GM12872 (cell line): ENCODE measurements at regions not wholly inside any gene's neighbourhood (a gene's known extent, or its start where the extent isn't known, plus 50 kb on each side); places are given as distances from the start of the nearest gene placed in this dataset.

Source experiments
- CTCF ChIP-seq: IDR thresholded peaks from 3 replicates; pipeline ENCODE4 v1.5.1; 2011; ENCODE audit warnings: low read depth, mild to moderate bottlenecking, low read length, moderate library complexity; ENCODE audit not compliant: insufficient read depth

GRCh38 chr2:9778012-9778411 is 65.3 kb upstream of the TAF1B start:
- peak; percentile 68 for TF ChIP-seq CTCF

DNA sequence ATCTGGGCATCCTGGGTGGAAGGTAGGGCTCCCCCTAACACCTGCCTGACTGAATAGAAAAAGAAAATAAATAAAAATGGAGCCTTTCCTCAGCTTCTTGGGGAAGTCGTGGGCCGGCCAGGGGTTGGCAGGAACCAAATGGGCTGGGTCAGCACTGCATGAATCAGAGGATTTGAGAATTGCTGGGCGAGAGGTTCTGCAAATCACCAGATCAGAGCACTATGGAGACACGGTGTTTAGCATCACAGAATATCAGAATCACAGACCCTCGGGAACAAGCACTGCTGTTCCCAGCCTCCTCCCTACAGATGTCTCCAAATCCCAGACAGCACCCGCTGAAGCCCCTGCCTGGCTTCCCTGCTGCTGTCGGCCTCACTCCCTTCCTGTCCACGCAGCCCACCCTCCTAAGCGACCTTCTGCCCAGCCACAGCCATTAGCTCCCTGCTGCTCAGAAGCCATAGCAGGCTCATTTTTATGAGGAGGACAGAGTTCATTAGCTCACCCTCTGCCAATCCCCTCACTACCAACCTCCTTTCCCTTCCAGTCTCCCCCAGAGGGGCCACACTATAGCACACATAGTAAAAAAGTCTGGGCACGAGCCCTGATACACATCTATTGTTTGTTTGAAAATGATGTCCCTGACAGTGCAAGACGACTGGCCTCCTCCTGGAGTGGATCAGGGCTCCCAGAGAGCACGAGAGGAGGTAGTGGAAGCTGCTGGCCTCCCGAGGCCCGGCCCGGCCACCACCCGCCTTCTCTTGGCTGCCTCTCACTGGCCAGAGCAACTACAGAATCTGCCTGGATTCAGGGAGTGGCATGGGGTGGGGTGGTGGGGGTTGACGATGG is 64.6 kb upstream of the TAF1B start:
- no peak for TF ChIP-seq CTCF

DNA sequence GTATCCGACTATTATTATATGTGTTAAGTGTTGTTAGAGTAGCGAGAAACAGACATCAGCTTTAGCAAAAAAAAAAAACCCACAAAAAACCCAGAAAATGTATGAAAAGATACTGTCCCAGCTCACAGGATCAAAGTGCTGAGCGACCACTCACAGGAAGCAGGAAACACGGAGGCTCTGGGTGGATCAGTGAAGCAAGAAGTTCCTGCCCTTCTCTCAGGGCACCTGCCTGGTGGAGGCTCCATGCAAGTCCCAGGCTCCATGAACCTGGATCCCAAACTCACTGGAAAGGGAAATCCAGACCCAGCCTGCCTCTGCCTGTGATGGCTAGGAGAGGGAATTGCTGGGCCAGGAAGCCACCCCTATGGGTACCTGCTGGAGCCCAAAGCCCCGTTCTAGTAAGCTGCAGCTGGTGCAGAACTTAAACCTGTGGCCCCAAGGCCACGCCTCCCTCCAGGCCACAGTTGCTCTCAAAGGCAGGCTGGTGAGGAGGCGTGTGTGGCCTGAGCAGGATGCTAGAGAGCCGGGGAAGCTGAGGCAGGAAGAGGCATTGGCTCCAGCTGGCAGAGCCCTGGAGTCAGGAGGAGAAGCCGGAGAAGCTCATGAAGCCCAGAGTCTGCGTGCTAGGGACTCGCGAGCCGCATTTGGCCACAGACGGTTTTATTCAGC is 63.5 kb upstream of the TAF1B start:
- no peak for TF ChIP-seq CTCF

DNA sequence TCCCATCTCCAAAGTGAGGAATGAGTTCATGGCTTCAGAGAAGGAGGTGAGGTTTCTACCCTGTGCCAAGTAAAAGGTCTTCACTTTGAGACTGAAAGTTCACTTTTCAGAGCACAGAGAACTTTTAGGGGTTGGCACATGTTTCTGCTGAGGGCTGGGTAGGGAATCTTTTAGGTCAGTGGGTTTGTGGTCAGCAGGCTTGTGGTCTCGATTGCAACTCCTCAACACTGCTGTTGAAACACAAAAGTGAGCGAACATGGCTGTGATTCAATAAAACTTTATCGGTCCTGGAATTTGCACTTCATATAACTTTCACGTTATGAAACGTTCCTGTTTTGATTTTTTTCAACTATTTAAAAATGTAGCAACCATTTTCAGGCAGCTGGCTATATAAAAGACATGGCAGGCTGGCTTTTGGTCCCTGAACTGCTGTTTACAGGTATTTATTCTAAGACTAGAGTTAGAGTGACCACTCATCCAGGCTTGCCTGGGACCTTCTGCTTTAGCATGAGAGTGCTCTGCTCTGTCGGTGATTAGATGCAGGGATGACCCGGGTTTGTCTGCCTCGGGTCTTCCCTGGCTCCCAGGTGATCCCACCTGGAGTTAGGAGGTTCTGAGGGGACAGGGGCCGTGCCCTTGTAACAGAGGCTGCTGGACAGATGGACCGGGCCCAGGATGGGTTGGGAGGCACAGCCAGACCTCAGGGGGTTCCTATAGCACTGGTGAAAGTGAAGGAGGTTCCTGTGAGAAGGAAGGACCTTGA is 62.7 kb upstream of the TAF1B start:
- no peak for TF ChIP-seq CTCF

- TF ChIP-seq CTCF: no peak
These were observed 62.0 kb upstream of the TAF1B start for GRCh38 chr2:9781252-9781651.

DNA sequence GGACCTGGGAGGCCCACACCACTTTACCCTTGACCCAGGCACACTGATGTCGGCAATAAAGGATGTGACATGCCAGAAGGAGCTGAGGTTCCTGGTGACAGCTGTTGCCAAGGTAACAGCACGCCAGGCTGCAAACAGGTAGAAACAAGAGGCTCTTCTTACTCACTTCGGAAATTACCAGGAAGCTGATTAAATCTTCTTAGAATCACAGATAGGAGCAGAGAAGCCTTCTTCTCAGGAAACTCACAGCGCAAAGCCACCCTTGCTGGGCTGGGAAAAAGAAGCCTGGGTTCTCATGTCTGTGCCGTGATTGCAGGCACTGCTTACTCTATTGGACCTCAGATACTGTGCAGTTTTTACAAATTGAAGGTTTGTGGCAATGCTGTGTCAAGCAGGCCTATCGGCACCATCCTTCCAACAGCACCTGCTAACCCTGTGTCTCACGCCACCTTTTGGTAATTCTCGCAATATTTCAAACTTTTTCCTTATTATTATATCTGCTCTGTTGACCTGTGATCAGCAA is 61.0 kb upstream of the TAF1B start:
- no peak for TF ChIP-seq CTCF

DNA sequence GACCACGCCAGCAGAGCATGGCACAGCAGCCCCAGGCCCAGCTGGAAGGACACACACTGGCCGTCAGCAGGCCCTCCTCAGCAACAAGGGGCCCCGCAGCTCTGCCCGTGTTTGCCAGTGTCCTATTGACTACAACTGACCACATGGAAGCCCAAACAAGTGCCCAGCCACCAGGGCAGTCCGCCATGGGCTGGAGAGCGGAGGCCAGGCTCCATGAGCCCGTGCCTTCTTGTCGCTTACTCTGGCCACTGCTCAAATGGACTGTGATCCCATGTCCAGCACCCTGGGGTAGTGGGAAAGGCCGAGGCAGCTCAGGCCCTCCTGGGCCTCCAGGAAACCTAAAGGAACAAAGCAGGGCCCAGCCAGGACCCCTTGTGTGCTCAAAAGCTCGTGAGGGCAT is 53.9 kb upstream of the TAF1B start:
- no peak for TF ChIP-seq CTCF
